ENCODE measurements at regions not wholly inside any gene's neighbourhood (a gene's known extent, or its start where the extent isn't known, plus 50 kb on each side); places are given as distances from the start of the nearest gene placed in this dataset.

- DNase-seq (ENCODE audit: low read depth): no peak
- CTCF ChIA-PET: interaction anchor here (1.3 kb wide), 1 partner anchor 11 kb away, joined by 3 read pairs; no protein-coding TSS in a partner anchor
- H3K27me3 ChIP-seq (ENCODE audit: control insufficient read depth, insufficient read depth, low read length): no peaks in the 10 kb centered on the region
- H3K4me3 ChIP-seq (ENCODE audit: low read depth, low read length): no peak overlapping the region
- POLR2A ChIA-PET: no interaction called here
- no peaks in the 10 kb centered on the region for H3K36me3 ChIP-seq (ENCODE audit: control insufficient read depth, insufficient read depth, low read length)
- no peak for TF ChIP-seq CTCF (IDR thresholded peaks at IDR 0.05; ENCODE audit: insufficient read depth, low read depth, low read length)
Observed at GRCh38 chr11:131302836-131303235, 67.6 kb upstream of the NTM start.

- TF ChIP-seq CTCF (IDR thresholded peaks at IDR 0.05; ENCODE audit: insufficient read depth, low read depth, low read length): no peak
- no peak for DNase-seq (ENCODE audit: low read depth)
- POLR2A ChIA-PET: no interaction called here
- H3K27me3 ChIP-seq (ENCODE audit: control insufficient read depth, insufficient read depth, low read length): no peaks in the 10 kb centered on the region
- H3K4me3 ChIP-seq (ENCODE audit: low read depth, low read length): no peak overlapping the region
- no peaks in the 10 kb centered on the region for H3K36me3 ChIP-seq (ENCODE audit: control insufficient read depth, insufficient read depth, low read length)
- CTCF ChIA-PET: interaction anchor here (0.6 kb wide), 1 partner anchor 42 kb away, joined by 3 read pairs; no protein-coding TSS in a partner anchor
Observed at GRCh38 chr11:131303611-131304119, 66.8 kb upstream of the NTM start.

GRCh38 chr11:131305005-131305404 lies 65.4 kb upstream of the NTM start:
- no peaks in the 10 kb centered on the region for H3K27me3 ChIP-seq (ENCODE audit: control insufficient read depth, insufficient read depth, low read length)
- TF ChIP-seq CTCF (IDR thresholded peaks at IDR 0.05; ENCODE audit: insufficient read depth, low read depth, low read length): no peak
- no peak overlapping the region for H3K4me3 ChIP-seq (ENCODE audit: low read depth, low read length)
- CTCF ChIA-PET: no interaction called here
- POLR2A ChIA-PET: no interaction called here
- no peaks in the 10 kb centered on the region for H3K36me3 ChIP-seq (ENCODE audit: control insufficient read depth, insufficient read depth, low read length)
- no peak for DNase-seq (ENCODE audit: low read depth)

GRCh38 chr11:131307506-131307905 lies 62.9 kb upstream of the NTM start:
- ChIA-PET POLR2A (no interaction called here), CTCF (interaction anchor here (0.8 kb wide), 1 partner anchor 24 kb away, joined by 4 read pairs; no protein-coding TSS in a partner anchor)
- no peak for TF ChIP-seq CTCF (IDR thresholded peaks at IDR 0.05; ENCODE audit: insufficient read depth, low read depth, low read length)
- Histone ChIP-seq H3K36me3 (ENCODE audit: control insufficient read depth, insufficient read depth, low read length) (no peaks in the 10 kb centered on the region), H3K4me3 (ENCODE audit: low read depth, low read length) (no peak overlapping the region), H3K27me3 (ENCODE audit: control insufficient read depth, insufficient read depth, low read length) (no peaks in the 10 kb centered on the region)
- DNase-seq (ENCODE audit: low read depth): no peak

- Histone ChIP-seq H3K36me3 (ENCODE audit: control insufficient read depth, insufficient read depth, low read length) (no peaks in the 10 kb centered on the region), H3K27me3 (ENCODE audit: control insufficient read depth, insufficient read depth, low read length) (no peaks in the 10 kb centered on the region), H3K4me3 (ENCODE audit: low read depth, low read length) (no peak overlapping the region)
- DNase-seq (ENCODE audit: low read depth): no peak
- CTCF ChIA-PET: no interaction called here
- no peak for TF ChIP-seq CTCF (IDR thresholded peaks at IDR 0.05; ENCODE audit: insufficient read depth, low read depth, low read length)
- POLR2A ChIA-PET: no interaction called here
Observed at GRCh38 chr11:131309776-131310175, 60.6 kb upstream of the NTM start.
